GM21576 (cell line): ENCODE measurements at regions not wholly inside any gene's neighbourhood (a gene's known extent, or its start where the extent isn't known, plus 50 kb on each side); places are given as distances from the start of the nearest gene placed in this dataset.

Source experiments
- ATAC-seq: cut with Tn5 transposase; IDR thresholded peaks from one replicate; pipeline ENCODE4 v1.9.1; 2021; ENCODE audit warnings: mild to moderate bottlenecking, moderate library complexity; ENCODE audit not compliant: unreplicated experiment

DNA sequence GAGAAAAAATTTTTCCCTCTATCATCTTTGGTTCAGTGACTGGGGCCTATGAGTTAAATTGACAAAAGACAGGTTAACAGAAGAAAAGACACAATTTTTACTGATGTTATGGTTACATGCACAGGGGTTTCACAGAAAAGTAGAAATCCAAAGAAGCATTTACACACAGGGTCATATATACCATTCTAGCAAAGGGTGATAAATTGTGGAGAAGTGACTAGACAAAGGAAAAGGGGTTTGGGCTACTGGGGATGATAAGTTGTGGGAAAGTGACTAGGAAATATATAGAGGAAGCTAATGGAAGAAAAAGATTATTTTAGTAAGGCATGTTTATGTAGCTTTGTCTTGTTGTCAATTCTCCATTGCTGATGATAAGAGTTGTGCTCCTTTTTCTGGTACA, 276.7 kb upstream of the JARID2 start:
- no peak for ATAC-seq

- no peak for ATAC-seq
These were observed 273.3 kb upstream of the JARID2 start for GRCh38 chr6:14972379-14973067.

DNA sequence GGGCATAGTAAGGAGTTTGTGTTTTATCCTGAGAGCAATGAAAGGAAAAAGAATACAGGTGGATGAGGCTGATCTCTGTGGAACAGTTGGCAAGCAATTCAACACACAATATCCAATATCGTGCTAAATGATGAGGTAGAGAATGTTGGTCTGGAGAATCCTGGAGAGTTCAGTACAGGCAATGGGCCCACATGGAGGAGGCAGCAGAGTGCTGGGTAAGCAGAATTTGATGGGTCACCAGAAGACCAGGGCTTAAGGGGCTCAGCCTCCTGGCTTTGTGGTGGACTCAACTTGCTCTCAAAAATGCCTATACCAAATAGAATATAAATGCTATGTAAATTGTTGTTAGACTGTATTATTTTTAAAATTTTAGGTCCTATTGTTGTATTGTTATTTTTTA, 271.5 kb upstream of the JARID2 start:
- ATAC-seq: no peak

DNA sequence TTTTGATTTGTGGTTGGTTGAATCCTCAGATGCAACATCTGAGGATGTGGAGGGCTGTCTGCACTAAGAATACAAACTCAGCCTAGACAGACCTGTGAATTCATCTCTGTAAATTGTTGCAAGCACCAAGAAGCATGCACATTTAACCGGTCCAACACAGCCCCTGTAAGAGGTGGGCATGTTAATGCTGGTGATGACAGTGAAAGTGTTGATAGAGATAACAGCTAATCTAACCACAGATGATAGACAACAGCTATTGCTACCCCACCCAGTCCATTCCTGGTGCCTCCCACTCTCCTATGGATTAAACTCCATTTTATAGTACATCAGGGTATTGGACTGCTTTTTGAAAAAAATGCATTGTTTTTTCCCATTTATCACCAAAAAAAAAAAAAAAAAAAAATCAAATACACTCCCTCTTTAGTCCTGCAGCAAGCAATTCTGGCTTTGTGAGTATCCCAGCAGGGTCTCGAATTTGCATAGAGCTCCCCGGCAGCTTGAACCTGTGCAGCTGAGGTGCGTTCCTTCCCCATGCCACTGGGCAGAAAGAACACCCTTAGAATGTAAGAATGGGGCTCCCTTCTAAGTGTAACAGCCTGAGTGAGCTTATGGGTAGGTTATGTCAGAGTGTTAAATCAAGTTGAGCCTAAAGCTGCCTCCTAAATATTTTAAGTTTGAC, 270.9 kb upstream of the JARID2 start:
- ATAC-seq: no peak

GRCh38 chr6:14975471-14975817, 270.4 kb upstream of the JARID2 start:
- ATAC-seq: no peak

- no peak for ATAC-seq
These were observed 268.0 kb upstream of the JARID2 start for GRCh38 chr6:14977747-14978382.

DNA sequence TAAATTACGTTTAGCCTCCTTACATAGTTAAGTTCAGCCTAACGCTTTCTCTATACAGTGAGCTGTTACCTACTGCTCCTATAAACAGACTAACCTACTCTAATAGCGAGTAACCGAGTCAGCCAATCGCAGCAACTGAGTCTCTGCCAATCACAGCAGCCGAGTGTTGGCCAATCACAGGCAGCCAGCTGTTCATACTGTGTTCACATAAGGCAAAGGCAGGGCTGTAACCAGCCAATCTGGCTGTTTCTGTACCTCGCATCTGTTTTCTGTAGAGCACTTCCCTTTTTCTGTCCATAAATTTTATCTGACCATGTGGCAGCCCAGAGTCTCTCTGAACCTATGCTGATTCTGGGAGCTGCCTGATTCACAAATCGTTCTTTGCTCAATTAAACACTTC, 263.9 kb upstream of the JARID2 start:
- ATAC-seq: no peak

GRCh38 chr6:14983599-14984518, 262.0 kb upstream of the JARID2 start:
- no peak for ATAC-seq

DNA sequence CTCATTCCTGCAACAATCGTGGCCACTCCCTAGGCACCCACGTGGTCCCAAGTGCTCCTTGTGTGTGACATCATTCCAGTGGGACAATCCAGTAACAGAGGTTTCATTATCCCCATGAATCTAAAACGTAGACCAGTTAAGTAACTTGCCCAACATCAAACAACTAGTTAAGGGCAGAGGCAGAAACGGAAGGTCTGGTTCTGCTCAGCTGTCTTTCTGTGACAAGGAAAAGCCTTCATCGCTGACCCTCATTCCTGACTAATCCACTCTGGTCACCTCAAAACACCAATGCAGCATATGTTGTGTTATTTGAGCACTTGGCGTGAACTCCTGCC, 261.4 kb upstream of the JARID2 start:
- no peak for ATAC-seq

GRCh38 chr6:14985366-14985765, 260.5 kb upstream of the JARID2 start:
- ATAC-seq: no peak

DNA sequence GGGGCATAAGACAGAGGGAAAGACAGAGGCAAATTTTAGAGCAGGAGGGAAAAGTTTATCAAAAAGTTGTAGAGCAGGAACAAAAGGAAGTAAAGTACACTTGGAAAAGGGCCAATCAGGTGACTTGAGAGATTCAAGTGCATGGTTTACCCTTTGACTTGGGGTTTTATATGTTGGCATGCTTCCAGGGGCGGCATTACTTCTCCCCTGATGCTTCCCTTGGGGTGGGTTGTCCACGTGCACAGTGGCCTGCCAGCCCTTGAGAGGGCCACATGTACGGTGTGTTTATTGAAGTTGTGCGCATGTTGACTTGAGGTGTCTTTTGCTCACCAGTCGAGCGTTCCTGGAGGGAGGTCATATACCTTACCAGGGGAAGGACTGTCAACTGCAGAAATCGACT, 259.5 kb upstream of the JARID2 start:
- no peak for ATAC-seq

DNA sequence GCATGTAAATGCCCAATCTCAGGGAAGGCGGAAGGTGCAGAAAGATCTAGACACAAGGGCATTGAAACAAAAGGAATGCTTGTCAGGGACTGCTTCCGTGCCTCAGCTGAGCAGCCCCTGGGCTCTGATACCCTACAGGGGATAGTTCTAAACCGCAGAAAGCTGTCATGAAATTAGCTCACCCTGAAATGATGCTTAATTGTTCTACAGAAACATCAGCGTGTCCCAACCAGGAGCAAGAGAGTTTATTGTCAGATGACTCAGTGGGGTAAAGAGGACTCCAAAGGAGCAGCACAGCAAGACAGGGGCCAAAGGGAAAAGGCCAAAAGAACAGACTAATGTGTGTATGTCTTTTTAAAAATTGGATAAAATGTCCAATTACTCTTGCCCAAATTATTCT, 258.4 kb upstream of the JARID2 start:
- no peak for ATAC-seq

DNA sequence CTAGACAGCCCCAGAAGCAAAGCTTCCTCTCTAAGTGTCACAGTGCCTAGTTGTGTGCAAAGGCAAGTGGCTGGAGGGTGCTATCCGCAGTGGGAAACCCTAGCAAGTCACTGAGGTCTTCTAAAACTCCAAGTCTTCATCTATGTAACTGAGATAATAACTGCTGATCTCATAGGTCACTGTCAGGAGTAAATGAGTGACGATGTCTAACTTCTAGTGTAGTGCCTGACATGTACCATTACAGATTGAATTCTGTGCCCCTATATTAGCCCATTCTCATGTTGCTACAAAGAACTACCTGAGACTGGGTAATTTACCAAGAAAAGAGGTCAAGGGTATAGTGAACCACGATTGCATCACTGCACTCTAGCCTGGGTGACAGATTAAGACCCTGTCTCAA, 253.5 kb upstream of the JARID2 start:
- no peak for ATAC-seq

DNA sequence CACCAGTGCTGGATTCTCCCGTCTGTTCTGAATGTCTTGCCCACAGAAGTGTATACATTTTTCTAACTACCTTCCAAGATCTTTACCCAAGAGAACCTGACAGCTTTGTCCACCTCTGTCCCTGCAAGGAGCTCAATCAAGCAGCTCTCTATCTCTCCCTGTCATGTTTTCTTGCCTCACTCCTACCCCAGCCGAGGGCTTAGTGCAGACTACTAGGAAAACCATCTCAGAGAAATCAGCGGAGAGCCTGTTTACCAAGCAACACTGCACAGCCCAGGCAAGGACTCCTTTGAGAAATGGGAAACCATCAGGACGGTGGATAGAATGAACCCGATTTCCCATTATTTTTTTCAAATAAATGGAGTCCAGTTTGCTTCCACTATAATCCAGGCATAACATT, 250.7 kb upstream of the JARID2 start:
- ATAC-seq: no peak

GRCh38 chr6:14995966-14996602, 249.8 kb upstream of the JARID2 start:
- ATAC-seq: no peak

DNA sequence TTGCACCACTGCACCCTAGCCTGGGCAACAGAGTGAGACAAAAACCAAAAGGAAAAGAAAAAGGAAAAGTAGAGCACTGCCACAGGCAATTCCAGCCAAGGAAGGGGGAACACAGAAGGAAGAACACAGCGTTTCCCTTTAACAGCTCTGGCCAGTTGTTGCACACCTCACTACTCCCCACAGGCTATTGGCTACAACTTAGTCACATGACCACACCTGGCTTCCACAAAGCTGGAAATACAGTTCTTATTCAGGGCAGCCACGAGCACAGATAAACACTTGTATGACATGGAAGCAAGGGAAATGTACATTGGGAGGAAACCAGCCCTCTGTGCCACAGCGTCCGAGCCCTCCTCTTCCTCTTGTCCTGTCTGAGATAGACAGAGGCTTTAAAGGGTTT, 249.0 kb upstream of the JARID2 start:
- no peak for ATAC-seq

GRCh38 chr6:14997507-14997906, 248.4 kb upstream of the JARID2 start:
- ATAC-seq: no peak

GRCh38 chr6:14999106-14999505, 246.8 kb upstream of the JARID2 start:
- ATAC-seq: no peak

DNA sequence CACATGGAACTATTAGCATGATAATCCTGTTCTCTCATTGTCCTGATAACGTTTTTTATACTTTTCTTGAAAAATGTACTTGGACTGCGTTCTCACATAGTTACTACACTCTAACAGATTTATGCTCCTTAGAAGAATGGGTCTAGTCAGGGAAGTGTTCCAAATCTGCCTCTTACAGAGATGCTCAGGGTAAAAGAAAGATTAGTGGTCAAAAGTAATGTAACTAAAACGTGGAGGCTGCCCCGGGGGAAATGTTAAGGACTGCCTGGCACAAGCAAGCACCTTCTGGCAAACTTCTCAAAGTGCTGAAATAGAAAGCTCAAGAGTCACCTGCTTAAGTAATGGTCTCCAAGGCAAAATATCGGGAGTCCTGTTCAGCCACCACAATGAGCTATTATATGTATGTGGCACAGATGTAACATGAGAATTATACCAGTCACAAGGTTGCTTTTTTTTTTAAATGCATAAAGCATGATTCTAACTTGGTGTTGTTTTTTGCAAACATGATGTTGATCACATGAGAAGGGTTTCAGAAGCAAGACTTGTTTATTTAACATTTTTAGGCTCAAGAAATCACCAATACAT, 244.5 kb upstream of the JARID2 start:
- ATAC-seq: no peak

DNA sequence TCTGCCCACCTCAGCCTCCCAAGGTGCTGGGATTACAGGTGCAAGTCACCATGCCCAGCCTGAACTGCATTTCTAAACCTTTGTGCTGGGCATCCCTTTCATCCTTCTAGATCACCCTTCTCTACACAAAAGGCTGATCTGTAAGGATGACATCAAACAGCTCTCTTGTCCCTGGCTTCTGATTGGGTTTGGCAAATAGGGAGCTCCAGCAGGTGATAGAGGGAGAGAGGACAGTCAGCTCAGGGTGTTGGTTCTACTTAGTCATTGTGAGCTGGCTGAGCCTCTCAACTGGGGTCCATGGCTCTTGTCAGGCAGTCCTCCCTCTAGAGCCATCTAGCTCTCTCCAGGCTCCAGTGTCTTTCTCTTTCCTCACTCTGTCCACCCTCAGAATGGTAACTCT, 237.6 kb upstream of the JARID2 start:
- ATAC-seq: no peak

- ATAC-seq: no peak
These were observed 230.9 kb upstream of the JARID2 start for GRCh38 chr6:15014958-15015357.
